GM12892 (cell line): ENCODE measurements at regions not wholly inside any gene's neighbourhood (a gene's known extent, or its start where the extent isn't known, plus 50 kb on each side); places are given as distances from the start of the nearest gene placed in this dataset.

Source experiments
- POLR2A ChIP-seq: IDR thresholded peaks from 2 replicates; pipeline ENCODE4 v1.6.1; 2011; ENCODE audit warnings: low read depth, low read length, control low read depth
- POLR2AphosphoS5 ChIP-seq: IDR thresholded peaks from 2 replicates; pipeline ENCODE4 v1.6.1; 2011; ENCODE audit warnings: low read depth, low read length, control low read depth

- TF ChIP-seq POLR2AphosphoS5 (no peak), POLR2A (no peak)
These were observed 90.9 kb upstream of the STK39 start for GRCh38 chr2:168338292-168338691.
